Trophoblast cell (in vitro differentiated cells and primary cell): ENCODE measurements at regions not wholly inside any gene's neighbourhood (a gene's known extent, or its start where the extent isn't known, plus 50 kb on each side); places are given as distances from the start of the nearest gene placed in this dataset.
"Not testable (repeated sequence)": the region's sequence is repeated elsewhere in the genome, so short reads cannot be mapped to it uniquely, and the experiment has no call there.

Source experiments
- DNase-seq, 2 donors: peaks; one replicate each; pipeline ENCODE4 v3.0.0-alpha.2; 2016
- H2AFZ ChIP-seq: 2 replicates; pipeline ENCODE4 v1.6.1; 2013; ENCODE audit warnings: low read length, moderate library complexity, mild to moderate bottlenecking; ENCODE audit not compliant: insufficient read depth, poor library complexity
- H2AK5ac ChIP-seq: 2 replicates; pipeline ENCODE4 v1.6.1; 2013; ENCODE audit warnings: mild to moderate bottlenecking, low read length
- H2BK120ac ChIP-seq: 2 replicates; pipeline ENCODE4 v1.6.1; 2013; ENCODE audit warnings: low read length, mild to moderate bottlenecking, moderate library complexity; ENCODE audit not compliant: insufficient read depth, poor library complexity
- H2BK12ac ChIP-seq: 2 replicates; pipeline ENCODE4 v1.6.1; 2013; ENCODE audit warnings: mild to moderate bottlenecking, low read length, moderate library complexity
- H2BK5ac ChIP-seq: 2 replicates; pipeline ENCODE4 v1.6.1; 2013; ENCODE audit warnings: low read length, low read depth, moderate library complexity, mild to moderate bottlenecking; ENCODE audit not compliant: poor library complexity
- H3K14ac ChIP-seq: 2 replicates; pipeline ENCODE4 v1.6.1; 2013; ENCODE audit warnings: mild to moderate bottlenecking, low read length
- H3K18ac ChIP-seq: 2 replicates; pipeline ENCODE4 v1.6.1; 2013; ENCODE audit warnings: mild to moderate bottlenecking, low read length
- H3K23ac ChIP-seq: 2 replicates; pipeline ENCODE4 v1.6.1; 2013; ENCODE audit warnings: low read length
- H3K27ac ChIP-seq: 2 replicates; pipeline ENCODE4 v1.5.1; 2013; ENCODE audit warnings: low read depth, mild to moderate bottlenecking, inconsistent platforms, low read length, moderate library complexity
- H3K27me3 ChIP-seq: 2 replicates; pipeline ENCODE4 v1.6.1; 2013; ENCODE audit warnings: inconsistent platforms, mild to moderate bottlenecking, low read length, moderate library complexity; ENCODE audit not compliant: insufficient read depth
- H3K36me3 ChIP-seq, 2 experiments: 1 replicate in 1 of 2; 2 replicates in 1 of 2; pipeline ENCODE4 v1.6.1; 2013; ENCODE audit warnings: low read length in 2 of 2, mild to moderate bottlenecking in 2 of 2, moderate library complexity in 1 of 2; ENCODE audit not compliant: insufficient read depth in 2 of 2, control insufficient read depth in 1 of 2
- H3K4ac ChIP-seq: 2 replicates; pipeline ENCODE4 v1.6.1; 2013; ENCODE audit warnings: low read depth, mild to moderate bottlenecking, low read length, moderate library complexity
- H3K4me1 ChIP-seq, 2 experiments: 1 replicate in 1 of 2; 2 replicates in 1 of 2; pipeline ENCODE4 v1.6.1; 2013; ENCODE audit warnings: low read length in 2 of 2, mild to moderate bottlenecking in 2 of 2, moderate library complexity in 1 of 2; ENCODE audit not compliant: insufficient read depth in 2 of 2, control insufficient read depth in 1 of 2
- H3K4me2 ChIP-seq: 2 replicates; pipeline ENCODE4 v1.6.1; 2013; ENCODE audit warnings: inconsistent platforms, mild to moderate bottlenecking, low read length, moderate library complexity
- H3K4me3 ChIP-seq: 2 replicates; pipeline ENCODE4 v1.5.1; 2013; ENCODE audit warnings: mild to moderate bottlenecking, low read depth, low read length, inconsistent platforms
- H3K79me1 ChIP-seq: one replicate; pipeline ENCODE4 v1.6.1; 2013; ENCODE audit warnings: low read length
- H3K79me2 ChIP-seq: 2 replicates; pipeline ENCODE4 v1.6.1; 2013; ENCODE audit warnings: low read length, mild to moderate bottlenecking; ENCODE audit not compliant: control insufficient read depth, insufficient read depth, poor library complexity
- H3K9ac ChIP-seq: 2 replicates; pipeline ENCODE4 v1.6.1; 2013; ENCODE audit warnings: mild to moderate bottlenecking, low read length
- H3K9me3 ChIP-seq: 2 replicates; pipeline ENCODE4 v1.6.1; 2013; ENCODE audit warnings: low read depth, mild to moderate bottlenecking, control low read depth, inconsistent platforms, low read length; ENCODE audit not compliant: insufficient read depth
- H4K12ac ChIP-seq: 2 replicates; pipeline ENCODE4 v1.6.1; 2013; ENCODE audit warnings: low read depth, mild to moderate bottlenecking, low read length, moderate library complexity
- H4K8ac ChIP-seq: 2 replicates; pipeline ENCODE4 v1.6.1; 2013; ENCODE audit warnings: low read depth, mild to moderate bottlenecking, low read length, moderate library complexity
- H4K91ac ChIP-seq: one replicate; pipeline ENCODE4 v1.6.1; 2013; ENCODE audit warnings: low read depth, mild to moderate bottlenecking, low read length, moderate library complexity
- WGBS: extraction: QIAGEN DNeasy Blood & Tissue Kit; methylation state at CpG from one replicate; pipeline ENCODE4 v1.1.7; 2013; ENCODE audit warnings: missing lambda C conversion rate; ENCODE audit not compliant: insufficient read length, insufficient coverage; ENCODE audit errors: extremely low coverage; 5-methylcytosine and 5-hydroxymethylcytosine counted together

DNA sequence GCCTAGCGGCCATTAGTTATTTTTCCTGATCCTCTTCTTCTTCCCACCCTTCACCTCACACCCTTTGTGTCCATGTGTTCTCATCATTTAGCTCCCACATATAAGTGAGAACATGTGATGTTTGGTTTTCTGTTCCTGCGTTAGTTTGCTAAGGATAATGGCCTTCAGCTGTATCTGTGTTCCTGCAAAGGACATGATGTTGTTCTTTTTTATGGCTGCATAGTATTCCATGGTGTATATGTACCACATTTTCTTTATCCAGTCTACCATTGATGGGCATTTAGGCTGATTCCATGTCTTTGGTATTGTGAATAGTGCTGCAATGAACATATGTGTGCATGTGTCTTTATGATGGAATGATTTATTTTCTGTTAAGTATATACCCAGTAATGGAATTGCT, 63.9 kb upstream of the CCNY start:
- H2AFZ ChIP-seq, H3K4me1 ChIP-seq, H3K4me2 ChIP-seq, H3K27ac ChIP-seq, H4K91ac ChIP-seq, H2BK12ac ChIP-seq, H3K9ac ChIP-seq, H3K9me3 ChIP-seq, DNase-seq, H4K8ac ChIP-seq, H3K27me3 ChIP-seq, H2BK5ac ChIP-seq, H3K18ac ChIP-seq, H3K4ac ChIP-seq, H3K36me3 ChIP-seq, H2BK120ac ChIP-seq, H3K14ac ChIP-seq, H3K4me3 ChIP-seq, H3K79me2 ChIP-seq, H4K12ac ChIP-seq, H2AK5ac ChIP-seq, H3K23ac ChIP-seq, H3K79me1 ChIP-seq: not testable (repeated sequence)
- WGBS, result no CpG with 5 or more reads among the region's 2 CpGs

DNA sequence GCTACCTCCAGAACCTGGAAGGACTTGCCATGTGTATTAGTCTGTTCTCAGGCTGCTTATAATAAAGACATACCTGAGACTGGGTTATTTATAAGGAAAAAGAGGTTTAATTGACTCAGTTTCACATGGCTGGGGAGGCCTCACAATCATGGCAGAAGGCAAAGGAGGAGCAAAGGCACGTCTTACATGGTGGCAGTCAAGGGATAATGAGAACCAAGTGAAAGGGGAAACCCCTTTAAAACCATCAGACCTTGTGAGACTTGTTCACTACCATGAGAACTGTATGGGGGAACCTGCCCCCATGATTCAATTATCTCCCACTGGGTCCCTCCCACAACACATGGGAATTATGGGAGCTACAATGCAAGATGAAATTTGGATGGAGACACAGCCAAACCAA, 62.3 kb upstream of the CCNY start:
- not testable (repeated sequence) for H2BK12ac ChIP-seq, H2AFZ ChIP-seq, H3K4me3 ChIP-seq, H3K36me3 ChIP-seq, H3K27ac ChIP-seq, H3K4me1 ChIP-seq, DNase-seq, H3K18ac ChIP-seq, H2BK120ac ChIP-seq, H3K23ac ChIP-seq, H3K79me2 ChIP-seq, H3K9me3 ChIP-seq, H4K8ac ChIP-seq, H3K9ac ChIP-seq, H3K4ac ChIP-seq, H3K79me1 ChIP-seq, H2AK5ac ChIP-seq, H4K12ac ChIP-seq, H3K4me2 ChIP-seq, H2BK5ac ChIP-seq, H4K91ac ChIP-seq, H3K27me3 ChIP-seq, H3K14ac ChIP-seq
- WGBS, result no CpG with 5 or more reads among the region's 1 CpG

DNA sequence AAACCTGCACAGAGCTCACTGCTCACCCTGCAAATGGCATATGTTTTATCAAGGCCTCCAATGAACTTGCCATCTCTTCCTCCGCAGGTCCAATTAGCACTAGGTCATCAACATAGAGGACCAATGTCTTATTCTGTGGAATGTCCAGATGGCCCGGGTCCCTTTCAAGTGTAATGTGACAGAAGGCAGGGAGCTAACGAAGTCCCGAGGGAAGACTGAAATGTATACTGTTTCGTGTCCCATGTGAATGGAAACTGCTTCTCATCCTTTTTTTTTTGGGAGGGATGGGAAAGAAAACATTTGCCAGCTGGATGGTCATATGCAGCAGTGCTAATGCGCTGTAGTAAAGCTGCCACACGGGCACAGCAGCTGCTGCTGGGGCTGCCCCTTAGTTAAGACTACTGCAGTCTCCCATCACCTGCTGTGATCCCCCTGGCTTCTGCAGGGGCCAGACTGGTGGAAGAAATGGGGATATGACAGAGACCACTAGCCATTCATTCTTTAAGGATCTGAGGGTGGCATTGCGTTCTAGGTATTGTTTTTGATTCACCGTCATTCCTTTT, 61.7 kb upstream of the CCNY start:
- no peak overlapping the region for H2AK5ac ChIP-seq
- no peak overlapping the region for H2BK120ac ChIP-seq
- H3K9ac ChIP-seq, result no peak overlapping the region
- no peaks in the 10 kb centered on the region for H3K79me2 ChIP-seq
- no peak overlapping the region for H3K14ac ChIP-seq
- H2BK5ac ChIP-seq, result no peak overlapping the region
- H4K8ac ChIP-seq, result no peak overlapping the region
- DNase-seq, result no peak
- H3K9me3 ChIP-seq, result no peaks in the 10 kb centered on the region
- no peak overlapping the region for H4K91ac ChIP-seq
- WGBS, result no CpG with 5 or more reads among the region's 9 CpGs
- H3K4ac ChIP-seq, result no peak overlapping the region
- no peak overlapping the region for H3K23ac ChIP-seq
- no peak overlapping the region for H2BK12ac ChIP-seq
- no peak overlapping the region for H2AFZ ChIP-seq
- no peak overlapping the region for H3K27ac ChIP-seq
- no peak overlapping the region for H3K4me3 ChIP-seq
- peaks cover 1% of the 10 kb centered on the region for H3K27me3 ChIP-seq
- no peak overlapping the region for H3K18ac ChIP-seq
- no peak overlapping the region for H3K4me2 ChIP-seq
- no peaks in the 10 kb centered on the region for H3K4me1 ChIP-seq
- H3K79me1 ChIP-seq, result no peaks in the 10 kb centered on the region
- H3K36me3 ChIP-seq, result no peaks in the 10 kb centered on the region
- no peak overlapping the region for H4K12ac ChIP-seq

DNA sequence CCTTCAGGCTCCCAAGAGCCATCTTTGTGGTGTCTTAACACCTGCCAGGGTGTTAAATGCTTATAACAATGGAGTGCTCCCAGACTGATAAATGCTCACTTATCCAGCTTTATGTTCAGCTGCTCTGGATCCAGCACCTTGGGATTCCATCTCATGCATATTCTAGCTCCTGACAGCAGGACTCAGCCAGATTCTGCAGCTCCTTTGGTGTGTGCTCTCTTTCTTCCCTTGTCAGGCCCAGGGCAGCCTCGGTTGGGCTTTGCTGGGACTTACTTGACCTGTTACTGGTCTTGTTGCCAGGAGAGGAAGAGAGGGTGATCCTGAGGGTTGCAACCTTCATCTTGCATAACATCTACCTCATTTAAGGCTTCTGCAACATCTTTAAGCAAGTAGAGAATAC, 59.4 kb upstream of the CCNY start:
- no peaks in the 10 kb centered on the region for H3K79me1 ChIP-seq
- H3K36me3 ChIP-seq, result no peaks in the 10 kb centered on the region
- H3K23ac ChIP-seq, result no peak overlapping the region
- no peak overlapping the region for H2AFZ ChIP-seq
- no peak for DNase-seq
- no peak overlapping the region for H3K9ac ChIP-seq
- no peak overlapping the region for H2BK120ac ChIP-seq
- H2AK5ac ChIP-seq, result no peak overlapping the region
- H3K18ac ChIP-seq, result no peak overlapping the region
- no peak overlapping the region for H3K27ac ChIP-seq
- WGBS, result no CpG with 5 or more reads among the region's 1 CpG
- no peak overlapping the region for H4K8ac ChIP-seq
- no peaks in the 10 kb centered on the region for H3K9me3 ChIP-seq
- H4K91ac ChIP-seq, result no peak overlapping the region
- no peak overlapping the region for H3K14ac ChIP-seq
- H3K4me1 ChIP-seq, result no peaks in the 10 kb centered on the region
- H3K4me2 ChIP-seq, result no peak overlapping the region
- peaks cover 3% of the 10 kb centered on the region for H3K27me3 ChIP-seq
- no peak overlapping the region for H3K4ac ChIP-seq
- H3K4me3 ChIP-seq, result no peak overlapping the region
- no peak overlapping the region for H2BK12ac ChIP-seq
- H3K79me2 ChIP-seq, result no peaks in the 10 kb centered on the region
- H2BK5ac ChIP-seq, result no peak overlapping the region
- no peak overlapping the region for H4K12ac ChIP-seq
